Panc1 (cell line): ENCODE measurements at regions not wholly inside any gene's neighbourhood (a gene's known extent, or its start where the extent isn't known, plus 50 kb on each side); places are given as distances from the start of the nearest gene placed in this dataset.

ENCODE experiments used
- ATAC-seq: fragments of 200-7000 bp; cut with Tn5 transposase; 2 replicates; pipeline ENCODE4 v1.9.1; 2020; ENCODE audit warnings: mild to moderate bottlenecking, moderate library complexity
- BruUV-seq: library from RNA; stranded (reverse); fragments of 400-500 nt; replicated peaks from 2 replicates; lab custom pipeline; 2021; lab: Mats Ljungman, UMichigan
- CTCF ChIA-PET: fragments of 300-600 bp; sonication (Branson Sonifier 250); formaldehyde crosslinking; loops from one replicate; lab custom pipeline; 2022; ENCODE audit warnings: antibody characterized with exemption; lab: Charles Lee
- POLR2A ChIA-PET: fragments of 300-600 bp; sonication (Branson Sonifier 250); formaldehyde crosslinking; loops from one replicate; lab custom pipeline; 2022; ENCODE audit warnings: antibody characterized with exemption; lab: Charles Lee
- DNase-seq: peaks from one replicate; pipeline ENCODE4 v3.0.0-alpha.2; 2010; ENCODE audit warnings: low read depth, low spot score
- H3K27ac ChIP-seq: 2 replicates; pipeline ENCODE4 v1.5.1; 2011; ENCODE audit warnings: mild to moderate bottlenecking, low read length, inconsistent platforms
- H3K27me3 ChIP-seq: fragments of 200-500 bp; sonication (Bioruptor generic); 2 replicates; pipeline ENCODE4 v1.6.0; 2014; ENCODE audit warnings: low read length, inconsistent platforms; ENCODE audit not compliant: control insufficient read depth, insufficient read depth
- H3K36me3 ChIP-seq: fragments of 200-500 bp; sonication (Bioruptor generic); 2 replicates; pipeline ENCODE4 v1.5.1; 2014; ENCODE audit warnings: inconsistent platforms, mild to moderate bottlenecking, low read length, moderate library complexity; ENCODE audit not compliant: control insufficient read depth, insufficient read depth
- H3K4me1 ChIP-seq: 2 replicates; pipeline ENCODE4 v1.5.1; 2011; ENCODE audit warnings: inconsistent platforms, mild to moderate bottlenecking, low read length, moderate library complexity; ENCODE audit not compliant: control insufficient read depth, insufficient read depth
- H3K4me3 ChIP-seq, 2 experiments: 2 replicates each; pipeline ENCODE4 v1.5.1; 2011 to 2012; ENCODE audit warnings: low read depth in 2 of 2, low read length in 2 of 2, mild to moderate bottlenecking in 2 of 2, inconsistent platforms in 1 of 2, moderate library complexity in 1 of 2
- H3K9me3 ChIP-seq: fragments of 200-500 bp; sonication (Bioruptor generic); 2 replicates; pipeline ENCODE4 v1.5.1; 2014; ENCODE audit warnings: low read depth, mild to moderate bottlenecking, inconsistent platforms, low read length, moderate library complexity; ENCODE audit not compliant: control insufficient read depth, insufficient read depth
- POLR2AphosphoS5 ChIP-seq: IDR thresholded peaks from 2 replicates; pipeline ENCODE4 v1.6.1; 2012; ENCODE audit warnings: mild to moderate bottlenecking, low read depth, low read length, moderate library complexity
- SIN3A ChIP-seq: IDR thresholded peaks from 2 replicates; pipeline ENCODE4 v1.6.1; 2012; ENCODE audit warnings: low read depth, mild to moderate bottlenecking, low read length, moderate library complexity, borderline replicate concordance; ENCODE audit not compliant: insufficient read depth
- TCF7L2 ChIP-seq: IDR thresholded peaks from 2 replicates; pipeline ENCODE4 v1.6.1; 2011; ENCODE audit warnings: mild to moderate bottlenecking, low read depth, low read length, inconsistent platforms
- in situ Hi-C: cut with HindIII; loops from 2 replicates; pipeline ENCODE4 v1.10.0; 2016; ENCODE audit warnings: low sequenced_read_pairs, low pct_unique_long_range_greater_than_20kb
- intact Hi-C: fragments of 100-400 bp; cut with micrococcal nuclease; formaldehyde crosslinking; loops from one replicate; pipeline ENCODE4 v1.10.0; 2022; ENCODE audit not compliant: unreplicated experiment
- TF ChIP-seq, protein P1 (sequence below): fragments of 450-650 bp; IDR thresholded peaks from 2 replicates; pipeline ENCODE4 v1.5.1; 2017; ENCODE audit warnings: mild to moderate bottlenecking
- TF ChIP-seq, protein P2 (sequence below), 2 experiments: IDR thresholded peaks; 2 replicates each; pipeline ENCODE4 v1.6.1; 2011 to 2012; ENCODE audit warnings: low read depth in 2 of 2, control low read depth in 1 of 2, low read length in 1 of 2, mild to moderate bottlenecking in 1 of 2, moderate library complexity in 1 of 2; ENCODE audit not compliant: insufficient read depth in 1 of 2

GRCh38 chr5:118022062-118022461, 966.3 kb downstream of the DTWD2 start:
- ATAC-seq (no peak), DNase-seq (no peak)
- in situ Hi-C loops (no loop called here), intact Hi-C loops (no loop called here)
- Histone ChIP-seq H3K27ac (no peak overlapping the region), H3K9me3 (no peaks in the 10 kb centered on the region), H3K27me3 (no peaks in the 10 kb centered on the region), H3K4me3 (no peak overlapping the region), H3K36me3 (no peaks in the 10 kb centered on the region), H3K4me1 (no peaks in the 10 kb centered on the region)
- TF ChIP-seq, protein P1, sequence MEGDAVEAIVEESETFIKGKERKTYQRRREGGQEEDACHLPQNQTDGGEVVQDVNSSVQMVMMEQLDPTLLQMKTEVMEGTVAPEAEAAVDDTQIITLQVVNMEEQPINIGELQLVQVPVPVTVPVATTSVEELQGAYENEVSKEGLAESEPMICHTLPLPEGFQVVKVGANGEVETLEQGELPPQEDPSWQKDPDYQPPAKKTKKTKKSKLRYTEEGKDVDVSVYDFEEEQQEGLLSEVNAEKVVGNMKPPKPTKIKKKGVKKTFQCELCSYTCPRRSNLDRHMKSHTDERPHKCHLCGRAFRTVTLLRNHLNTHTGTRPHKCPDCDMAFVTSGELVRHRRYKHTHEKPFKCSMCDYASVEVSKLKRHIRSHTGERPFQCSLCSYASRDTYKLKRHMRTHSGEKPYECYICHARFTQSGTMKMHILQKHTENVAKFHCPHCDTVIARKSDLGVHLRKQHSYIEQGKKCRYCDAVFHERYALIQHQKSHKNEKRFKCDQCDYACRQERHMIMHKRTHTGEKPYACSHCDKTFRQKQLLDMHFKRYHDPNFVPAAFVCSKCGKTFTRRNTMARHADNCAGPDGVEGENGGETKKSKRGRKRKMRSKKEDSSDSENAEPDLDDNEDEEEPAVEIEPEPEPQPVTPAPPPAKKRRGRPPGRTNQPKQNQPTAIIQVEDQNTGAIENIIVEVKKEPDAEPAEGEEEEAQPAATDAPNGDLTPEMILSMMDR, result no peak
- TF ChIP-seq SIN3A, result no peak
- TF ChIP-seq, protein P2, sequence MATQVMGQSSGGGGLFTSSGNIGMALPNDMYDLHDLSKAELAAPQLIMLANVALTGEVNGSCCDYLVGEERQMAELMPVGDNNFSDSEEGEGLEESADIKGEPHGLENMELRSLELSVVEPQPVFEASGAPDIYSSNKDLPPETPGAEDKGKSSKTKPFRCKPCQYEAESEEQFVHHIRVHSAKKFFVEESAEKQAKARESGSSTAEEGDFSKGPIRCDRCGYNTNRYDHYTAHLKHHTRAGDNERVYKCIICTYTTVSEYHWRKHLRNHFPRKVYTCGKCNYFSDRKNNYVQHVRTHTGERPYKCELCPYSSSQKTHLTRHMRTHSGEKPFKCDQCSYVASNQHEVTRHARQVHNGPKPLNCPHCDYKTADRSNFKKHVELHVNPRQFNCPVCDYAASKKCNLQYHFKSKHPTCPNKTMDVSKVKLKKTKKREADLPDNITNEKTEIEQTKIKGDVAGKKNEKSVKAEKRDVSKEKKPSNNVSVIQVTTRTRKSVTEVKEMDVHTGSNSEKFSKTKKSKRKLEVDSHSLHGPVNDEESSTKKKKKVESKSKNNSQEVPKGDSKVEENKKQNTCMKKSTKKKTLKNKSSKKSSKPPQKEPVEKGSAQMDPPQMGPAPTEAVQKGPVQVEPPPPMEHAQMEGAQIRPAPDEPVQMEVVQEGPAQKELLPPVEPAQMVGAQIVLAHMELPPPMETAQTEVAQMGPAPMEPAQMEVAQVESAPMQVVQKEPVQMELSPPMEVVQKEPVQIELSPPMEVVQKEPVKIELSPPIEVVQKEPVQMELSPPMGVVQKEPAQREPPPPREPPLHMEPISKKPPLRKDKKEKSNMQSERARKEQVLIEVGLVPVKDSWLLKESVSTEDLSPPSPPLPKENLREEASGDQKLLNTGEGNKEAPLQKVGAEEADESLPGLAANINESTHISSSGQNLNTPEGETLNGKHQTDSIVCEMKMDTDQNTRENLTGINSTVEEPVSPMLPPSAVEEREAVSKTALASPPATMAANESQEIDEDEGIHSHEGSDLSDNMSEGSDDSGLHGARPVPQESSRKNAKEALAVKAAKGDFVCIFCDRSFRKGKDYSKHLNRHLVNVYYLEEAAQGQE (IDR thresholded peaks at IDR 0.05; ENCODE audit: insufficient read depth in 1 of 2, low read depth in 2 of 2, low read length in 1 of 2), result no peak
- no peak for TF ChIP-seq POLR2AphosphoS5
- TF ChIP-seq TCF7L2, result no peak
- CTCF ChIA-PET, result no interaction called here
- no TSS peak for BruUV-seq
- POLR2A ChIA-PET, result no interaction called here

DNA sequence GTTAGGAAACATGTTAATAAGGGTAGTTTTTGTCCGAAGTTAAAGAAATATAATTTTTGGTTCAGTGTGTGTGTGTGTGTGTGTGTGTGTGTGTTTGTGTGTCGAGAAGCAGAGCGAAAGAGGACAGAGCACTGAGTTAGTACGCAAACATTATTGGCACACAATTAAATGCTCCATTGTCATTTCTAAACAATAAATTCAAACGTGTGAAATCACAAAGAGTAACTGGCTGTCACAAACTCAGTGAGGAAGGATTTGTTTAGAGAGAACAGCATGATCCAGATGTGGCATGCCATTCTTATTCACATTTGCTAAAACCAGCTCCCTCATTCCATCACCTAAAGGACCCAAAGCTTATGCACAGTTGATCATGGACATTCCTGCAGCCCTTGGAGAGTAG, 970.8 kb downstream of the DTWD2 start:
- no peak overlapping the region for H3K27ac ChIP-seq
- no peaks in the 10 kb centered on the region for H3K27me3 ChIP-seq
- intact Hi-C loops (no loop called here), in situ Hi-C loops (no loop called here)
- ChIA-PET POLR2A (no interaction called here), CTCF (no interaction called here)
- H3K36me3 ChIP-seq, result no peaks in the 10 kb centered on the region
- TF ChIP-seq, protein P2 (IDR thresholded peaks at IDR 0.05; ENCODE audit: insufficient read depth in 1 of 2, low read depth in 2 of 2, low read length in 1 of 2), result no peak
- TF ChIP-seq, protein P1, result no peak
- TF ChIP-seq POLR2AphosphoS5 (no peak), SIN3A (no peak), TCF7L2 (no peak)
- no peak overlapping the region for H3K4me3 ChIP-seq
- DNase-seq, result no peak
- no peaks in the 10 kb centered on the region for H3K4me1 ChIP-seq
- H3K9me3 ChIP-seq, result no peaks in the 10 kb centered on the region
- BruUV-seq, result no TSS peak
- ATAC-seq, result no peak
